ENCODE measurements at regions not wholly inside any gene's neighbourhood (a gene's known extent, or its start where the extent isn't known, plus 50 kb on each side); places are given as distances from the start of the nearest gene placed in this dataset.

DNA sequence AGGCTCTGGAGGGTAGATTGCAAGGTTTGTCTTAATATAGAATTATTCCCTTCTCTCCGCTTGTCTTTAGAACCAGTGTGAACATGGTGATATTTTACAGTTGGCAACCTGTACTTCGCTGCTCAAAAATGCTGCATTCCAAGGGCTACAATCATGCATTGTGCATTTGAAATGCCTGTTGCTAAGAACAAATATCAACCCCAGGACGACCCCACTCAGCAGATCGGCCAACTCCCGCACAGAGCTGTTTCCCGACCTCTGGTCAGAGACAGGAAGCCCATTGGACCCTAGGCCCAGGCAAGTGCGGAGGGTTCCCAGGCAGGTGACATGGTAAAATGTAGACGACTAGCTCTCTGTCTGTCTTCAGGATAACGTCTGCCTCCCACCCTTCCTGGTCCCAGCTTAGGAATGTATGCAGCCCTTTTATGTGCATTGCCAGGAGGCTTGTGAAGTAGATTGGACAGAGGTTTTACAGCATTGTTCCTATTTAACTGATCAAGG lies 263.5 kb downstream of the FOXO1 start:
- TF ChIP-seq CTCF (IDR thresholded peaks at IDR 0.05) (no peak), POLR2A (IDR thresholded peaks at IDR 0.05) (no peak)

Measured in right lobe of liver (tissue), 4 donors.